A673 (cell line): ENCODE measurements at regions not wholly inside any gene's neighbourhood (a gene's known extent, or its start where the extent isn't known, plus 50 kb on each side); places are given as distances from the start of the nearest gene placed in this dataset.

ENCODE experiments used
- BruUV-seq: library from RNA; stranded (reverse); fragments of 400-500 nt; replicated peaks from 2 replicates; lab custom pipeline; 2021; lab: Mats Ljungman, UMichigan
- CTCF ChIA-PET: fragments of 300-600 bp; sonication (Branson Sonifier 250); formaldehyde crosslinking; loops from one replicate; lab custom pipeline; 2022; ENCODE audit warnings: antibody characterized with exemption; lab: Charles Lee
- POLR2A ChIA-PET: fragments of 300-600 bp; sonication (Branson Sonifier 250); formaldehyde crosslinking; loops from one replicate; lab custom pipeline; 2022; ENCODE audit warnings: antibody characterized with exemption; ENCODE audit not compliant: low non-redundant PET; lab: Charles Lee
- DNase-seq: peaks from one replicate; pipeline ENCODE4 v3.0.0-alpha.2; 2015; ENCODE audit warnings: low spot score
- H3K27ac ChIP-seq: fragments of 200-600 bp; sonication (generic); 2 replicates; pipeline ENCODE4 v1.5.1; 2016; ENCODE audit warnings: mixed run types, low read depth, mild to moderate bottlenecking, mixed read lengths, antibody characterized with exemption, low read length; ENCODE audit not compliant: poor library complexity, severe bottlenecking
- H3K27me3 ChIP-seq: fragments of 200-600 bp; sonication (generic); replicated peaks from 2 replicates; pipeline ENCODE4 v1.6.1; 2017; ENCODE audit warnings: mixed run types, low read depth, mild to moderate bottlenecking, mixed read lengths, antibody characterized with exemption, low read length; ENCODE audit not compliant: insufficient read depth, poor library complexity
- H3K36me3 ChIP-seq: fragments of 200-600 bp; sonication (generic); 2 replicates; pipeline ENCODE4 v1.6.1; 2016; ENCODE audit warnings: mixed run types, mild to moderate bottlenecking, mixed read lengths, antibody characterized with exemption, low read length; ENCODE audit not compliant: insufficient read depth, poor library complexity, severe bottlenecking
- H3K4me1 ChIP-seq: fragments of 200-600 bp; sonication (generic); 2 replicates; pipeline ENCODE4 v1.6.1; 2017; ENCODE audit warnings: mixed run types, mild to moderate bottlenecking, mixed read lengths, antibody characterized with exemption, low read length; ENCODE audit not compliant: insufficient read depth, poor library complexity, severe bottlenecking
- H3K4me3 ChIP-seq: fragments of 200-600 bp; sonication (generic); 2 replicates; pipeline ENCODE4 v1.5.1; 2016; ENCODE audit warnings: low read depth, mixed run types, mild to moderate bottlenecking, mixed read lengths, low read length; ENCODE audit not compliant: poor library complexity, severe bottlenecking
- H3K9me3 ChIP-seq: fragments of 200-600 bp; sonication (generic); 2 replicates; pipeline ENCODE4 v1.6.1; 2016; ENCODE audit warnings: mixed run types, low read depth, mild to moderate bottlenecking, mixed read lengths, antibody characterized with exemption, low read length; ENCODE audit not compliant: poor library complexity, severe bottlenecking
- CTCF ChIP-seq: fragments of 300-800, 200-600 bp; sonication (generic); conservative IDR thresholded peaks from 2 replicates; pipeline ENCODE4 v1.5.1; 2017; ENCODE audit warnings: low read depth, mild to moderate bottlenecking, antibody characterized with exemption, low read length, moderate library complexity, mixed read lengths
- EZH2 ChIP-seq: fragments of 200-600 bp; sonication (generic); IDR thresholded peaks from 2 replicates; pipeline ENCODE4 v1.6.1; 2017; ENCODE audit warnings: borderline replicate concordance, low read depth, mild to moderate bottlenecking, mixed read lengths, antibody characterized with exemption, low read length; ENCODE audit not compliant: poor library complexity, severe bottlenecking
- intact Hi-C: fragments of 100-400 bp; cut with micrococcal nuclease; formaldehyde crosslinking; loops from one replicate; pipeline ENCODE4 v1.10.0; 2022; ENCODE audit not compliant: unreplicated experiment

DNA sequence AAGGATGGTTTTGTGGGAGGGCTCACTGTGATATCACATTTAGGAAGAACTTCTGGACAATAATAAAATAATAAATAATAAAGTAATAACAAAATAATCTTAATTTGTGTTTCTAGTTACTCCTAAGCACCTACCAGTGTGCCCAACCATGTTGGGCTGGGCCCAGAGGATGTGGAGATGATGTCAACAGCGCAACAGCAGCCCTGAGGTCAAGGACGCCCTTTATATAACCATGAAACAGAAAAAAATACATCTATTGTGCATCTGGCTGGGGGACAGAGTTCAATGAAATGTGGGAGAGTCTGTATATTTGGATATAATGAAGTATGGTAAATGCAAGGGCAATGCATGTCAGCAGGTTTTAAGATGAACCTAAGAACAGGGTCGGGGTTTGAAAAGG lies 552.8 kb downstream of the VRK1 start:
- intact Hi-C loops = no loop called here
- CTCF ChIA-PET = no interaction called here
- TF ChIP-seq CTCF (no peak), EZH2 (no peak)
- no peak overlapping the region for H3K4me3 ChIP-seq
- no peak for DNase-seq
- no peak overlapping the region for H3K27ac ChIP-seq
- no TSS peak for BruUV-seq
- H3K4me1 ChIP-seq = no peaks in the 10 kb centered on the region
- POLR2A ChIA-PET = no interaction called here
- H3K36me3 ChIP-seq = no peaks in the 10 kb centered on the region
- no peaks in the 10 kb centered on the region for H3K27me3 ChIP-seq
- no peaks in the 10 kb centered on the region for H3K9me3 ChIP-seq

DNA sequence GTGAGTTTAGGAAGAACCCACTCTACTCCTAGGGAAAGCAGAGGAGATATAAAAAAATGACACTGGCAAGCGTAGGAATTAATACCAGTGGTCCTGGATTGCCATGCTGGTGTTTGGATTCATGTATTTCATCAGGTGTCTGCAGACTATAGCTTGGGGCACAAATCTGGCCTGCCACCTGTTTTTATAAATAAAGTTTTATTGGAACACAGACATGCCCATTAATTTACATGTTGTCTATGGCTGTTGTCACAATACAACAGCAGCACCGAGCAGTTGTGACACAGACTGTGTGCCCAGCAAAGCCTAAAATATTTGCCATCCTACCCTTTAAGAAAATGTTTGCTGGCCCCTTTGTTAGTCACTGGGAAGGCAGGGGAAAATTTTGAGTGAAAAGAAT lies 553.2 kb downstream of the VRK1 start:
- no peaks in the 10 kb centered on the region for H3K9me3 ChIP-seq
- H3K27me3 ChIP-seq = no peaks in the 10 kb centered on the region
- ChIA-PET CTCF (no interaction called here), POLR2A (no interaction called here)
- H3K4me1 ChIP-seq = no peaks in the 10 kb centered on the region
- no peak overlapping the region for H3K27ac ChIP-seq
- no peaks in the 10 kb centered on the region for H3K36me3 ChIP-seq
- H3K4me3 ChIP-seq = no peak overlapping the region
- BruUV-seq = no TSS peak
- TF ChIP-seq EZH2 = no peak
- no peak for TF ChIP-seq CTCF
- DNase-seq = no peak
- intact Hi-C loops = no loop called here

DNA sequence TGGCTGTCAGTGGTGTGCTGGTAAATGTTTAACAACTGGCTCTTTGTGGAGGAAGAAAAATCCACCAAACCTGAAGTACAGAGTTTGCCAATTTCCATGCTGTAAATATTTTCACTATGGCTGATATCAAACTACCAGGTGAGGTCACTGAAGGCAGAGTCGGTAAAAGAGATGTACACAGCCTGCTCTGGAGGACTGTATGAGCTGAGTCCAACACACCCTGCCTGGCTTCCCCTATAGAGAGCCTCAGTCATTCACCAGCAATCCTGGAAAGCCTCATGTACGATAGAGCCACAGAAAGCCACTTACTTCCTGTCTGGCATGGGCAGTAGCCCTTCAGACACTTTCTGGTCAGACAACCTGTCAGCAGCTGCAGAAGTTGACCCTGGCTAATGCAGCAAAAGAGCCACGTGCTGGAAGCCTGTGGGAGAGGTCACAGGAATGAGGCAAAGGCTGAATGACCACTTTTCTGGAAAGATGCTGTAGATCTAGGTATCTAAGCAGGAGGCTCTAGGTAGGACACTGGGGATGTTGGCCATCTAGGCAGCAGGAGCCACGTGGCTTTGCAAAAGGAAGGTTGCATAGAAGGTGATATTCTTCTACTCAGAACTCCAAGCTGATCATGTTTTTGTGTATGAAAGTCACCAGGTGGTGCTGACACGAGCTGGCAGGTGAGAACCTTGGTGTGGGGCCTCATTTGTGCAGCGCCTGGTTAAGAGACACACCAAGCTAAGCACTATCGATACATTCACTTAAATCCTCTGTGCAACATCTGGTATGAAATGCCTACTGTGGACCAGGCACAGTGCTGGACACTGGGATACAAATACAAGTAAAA lies 553.9 kb downstream of the VRK1 start:
- no peaks in the 10 kb centered on the region for H3K9me3 ChIP-seq
- ChIA-PET CTCF (no interaction called here), POLR2A (no interaction called here)
- H3K36me3 ChIP-seq = no peaks in the 10 kb centered on the region
- H3K27me3 ChIP-seq = no peaks in the 10 kb centered on the region
- H3K4me1 ChIP-seq = no peaks in the 10 kb centered on the region
- H3K27ac ChIP-seq = no peak overlapping the region
- no peak overlapping the region for H3K4me3 ChIP-seq
- TF ChIP-seq EZH2 (no peak), CTCF (no peak)
- no TSS peak for BruUV-seq
- DNase-seq = no peak
- intact Hi-C loops = no loop called here
